ENCODE measurements at regions not wholly inside any gene's neighbourhood (a gene's known extent, or its start where the extent isn't known, plus 50 kb on each side); places are given as distances from the start of the nearest gene placed in this dataset.

GRCh38 chrX:2596045-2596444, 95.0 kb upstream of the CD99 start:
- Histone ChIP-seq H3K4me3 (ENCODE audit: low read depth in 1 of 2, low read length in 2 of 2) (no peak overlapping the region), H4K20me1 (ENCODE audit: insufficient read depth, low read length) (no peaks in the 10 kb centered on the region), H3K27me3 (ENCODE audit: insufficient read depth, low read length, poor library complexity) (no peaks in the 10 kb centered on the region), H3K27ac (ENCODE audit: low read length) (no peak overlapping the region), H3K9me3 (ENCODE audit: insufficient read depth, low read length, severe bottlenecking) (no peaks in the 10 kb centered on the region), H3K4me1 (ENCODE audit: insufficient read depth, low read length) (no peaks in the 10 kb centered on the region), H3K9ac (ENCODE audit: low read depth, low read length) (no peak overlapping the region), H3K79me2 (ENCODE audit: insufficient read depth, low read length) (no peaks in the 10 kb centered on the region), H3K4me2 (ENCODE audit: insufficient read depth, low read length) (no peak overlapping the region), H2AFZ (ENCODE audit: low read depth, low read length) (no peak overlapping the region), H3K36me3 (ENCODE audit: insufficient read depth, low read length) (0 out of 2 replicates have a peak, but pooled peaks cover 5% of the 10 kb centered on the region)
- TF ChIP-seq EZH2 (IDR thresholded peaks at IDR 0.05; ENCODE audit: borderline replicate concordance, low read depth, low read length, severe bottlenecking) (no peak), CTCF (IDR thresholded peaks at IDR 0.05; ENCODE audit: borderline replicate concordance, extremely low read depth, low read length, poor library complexity, severe bottlenecking) (no peak)
- DNase-seq (no peak), ATAC-seq (ENCODE audit: insufficient read depth, low read depth) (no peak)

GRCh38 chrX:2595258-2595657, 94.5 kb upstream of the DHRSX start:
- H3K9me3 ChIP-seq (ENCODE audit: insufficient read depth, low read length, severe bottlenecking) = no peaks in the 10 kb centered on the region
- ATAC-seq (ENCODE audit: insufficient read depth, low read depth) (no peak), DNase-seq (no peak)
- H3K36me3 ChIP-seq (ENCODE audit: insufficient read depth, low read length) = 0 out of 2 replicates have a peak, but pooled peaks cover 3% of the 10 kb centered on the region
- H3K79me2 ChIP-seq (ENCODE audit: insufficient read depth, low read length) = no peaks in the 10 kb centered on the region
- no peaks in the 10 kb centered on the region for H4K20me1 ChIP-seq (ENCODE audit: insufficient read depth, low read length)
- no peak overlapping the region for H3K27ac ChIP-seq (ENCODE audit: low read length)
- no peaks in the 10 kb centered on the region for H3K27me3 ChIP-seq (ENCODE audit: insufficient read depth, low read length, poor library complexity)
- H3K4me2 ChIP-seq (ENCODE audit: insufficient read depth, low read length) = no peak overlapping the region
- H2AFZ ChIP-seq (ENCODE audit: low read depth, low read length) = no peak overlapping the region
- H3K4me1 ChIP-seq (ENCODE audit: insufficient read depth, low read length) = no peaks in the 10 kb centered on the region
- H3K4me3 ChIP-seq (ENCODE audit: low read depth in 1 of 2, low read length in 2 of 2) = no peak overlapping the region
- TF ChIP-seq EZH2 (IDR thresholded peaks at IDR 0.05; ENCODE audit: borderline replicate concordance, low read depth, low read length, severe bottlenecking) = no peak
- no peak for TF ChIP-seq CTCF (IDR thresholded peaks at IDR 0.05; ENCODE audit: borderline replicate concordance, extremely low read depth, low read length, poor library complexity, severe bottlenecking)
- H3K9ac ChIP-seq (ENCODE audit: low read depth, low read length) = no peak overlapping the region

- Histone ChIP-seq H3K4me2 (ENCODE audit: insufficient read depth, low read length) (no peak overlapping the region), H3K9me3 (ENCODE audit: insufficient read depth, low read length, severe bottlenecking) (no peaks in the 10 kb centered on the region), H3K4me1 (ENCODE audit: insufficient read depth, low read length) (no peaks in the 10 kb centered on the region), H3K79me2 (ENCODE audit: insufficient read depth, low read length) (no peaks in the 10 kb centered on the region), H4K20me1 (ENCODE audit: insufficient read depth, low read length) (no peaks in the 10 kb centered on the region), H3K27ac (ENCODE audit: low read length) (no peak overlapping the region), H3K4me3 (ENCODE audit: low read depth in 1 of 2, low read length in 2 of 2) (no peak overlapping the region), H3K27me3 (ENCODE audit: insufficient read depth, low read length, poor library complexity) (no peaks in the 10 kb centered on the region), H3K36me3 (ENCODE audit: insufficient read depth, low read length) (0 out of 2 replicates have a peak, but pooled peaks cover 3% of the 10 kb centered on the region), H2AFZ (ENCODE audit: low read depth, low read length) (no peak overlapping the region), H3K9ac (ENCODE audit: low read depth, low read length) (no peak overlapping the region)
- TF ChIP-seq EZH2 (IDR thresholded peaks at IDR 0.05; ENCODE audit: borderline replicate concordance, low read depth, low read length, severe bottlenecking) (no peak), CTCF (IDR thresholded peaks at IDR 0.05; ENCODE audit: borderline replicate concordance, extremely low read depth, low read length, poor library complexity, severe bottlenecking) (no peak)
- DNase-seq (no peak), ATAC-seq (ENCODE audit: insufficient read depth, low read depth) (no peak)
These were observed 93.7 kb upstream of the DHRSX start for GRCh38 chrX:2594491-2594890.

GRCh38 chrX:2592279-2592678, 91.5 kb upstream of the DHRSX start:
- Histone ChIP-seq H3K27me3 (ENCODE audit: insufficient read depth, low read length, poor library complexity) (no peaks in the 10 kb centered on the region), H3K4me2 (ENCODE audit: insufficient read depth, low read length) (no peak overlapping the region), H3K4me3 (ENCODE audit: low read depth in 1 of 2, low read length in 2 of 2) (no peak overlapping the region), H3K4me1 (ENCODE audit: insufficient read depth, low read length) (no peaks in the 10 kb centered on the region), H3K79me2 (ENCODE audit: insufficient read depth, low read length) (no peaks in the 10 kb centered on the region), H3K9me3 (ENCODE audit: insufficient read depth, low read length, severe bottlenecking) (no peaks in the 10 kb centered on the region), H3K9ac (ENCODE audit: low read depth, low read length) (no peak overlapping the region), H3K36me3 (ENCODE audit: insufficient read depth, low read length) (0 out of 2 replicates have a peak, but pooled peaks cover 3% of the 10 kb centered on the region), H3K27ac (ENCODE audit: low read length) (no peak overlapping the region), H4K20me1 (ENCODE audit: insufficient read depth, low read length) (no peaks in the 10 kb centered on the region), H2AFZ (ENCODE audit: low read depth, low read length) (no peak overlapping the region)
- DNase-seq = no peak
- TF ChIP-seq CTCF (IDR thresholded peaks at IDR 0.05; ENCODE audit: borderline replicate concordance, extremely low read depth, low read length, poor library complexity, severe bottlenecking) (no peak), EZH2 (IDR thresholded peaks at IDR 0.05; ENCODE audit: borderline replicate concordance, low read depth, low read length, severe bottlenecking) (no peak)
- ATAC-seq (ENCODE audit: insufficient read depth, low read depth) = no peak
